ENCODE measurements at regions not wholly inside any gene's neighbourhood (a gene's known extent, or its start where the extent isn't known, plus 50 kb on each side); places are given as distances from the start of the nearest gene placed in this dataset.

DNA sequence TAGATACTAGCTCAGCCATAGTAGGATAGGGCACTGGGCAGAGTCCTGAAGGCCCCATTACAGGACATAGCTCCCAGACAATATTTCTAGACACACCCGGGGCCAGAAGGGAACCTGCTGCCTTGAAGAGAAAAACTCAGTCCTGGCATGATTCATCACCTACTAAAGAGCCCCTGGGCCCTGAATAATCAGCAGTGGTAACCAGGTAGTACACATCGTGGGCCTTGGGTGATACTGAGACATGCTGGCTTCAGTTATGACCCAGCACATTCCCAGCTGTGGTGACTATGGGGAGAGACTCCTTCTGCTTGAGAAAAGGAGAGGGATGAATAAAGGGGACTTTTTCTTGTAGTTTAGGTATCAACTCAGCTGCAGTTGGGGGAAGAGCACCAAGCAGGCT lies 104.3 kb upstream of the STK26 start:
- H3K27ac ChIP-seq = no peak overlapping the region

DNA sequence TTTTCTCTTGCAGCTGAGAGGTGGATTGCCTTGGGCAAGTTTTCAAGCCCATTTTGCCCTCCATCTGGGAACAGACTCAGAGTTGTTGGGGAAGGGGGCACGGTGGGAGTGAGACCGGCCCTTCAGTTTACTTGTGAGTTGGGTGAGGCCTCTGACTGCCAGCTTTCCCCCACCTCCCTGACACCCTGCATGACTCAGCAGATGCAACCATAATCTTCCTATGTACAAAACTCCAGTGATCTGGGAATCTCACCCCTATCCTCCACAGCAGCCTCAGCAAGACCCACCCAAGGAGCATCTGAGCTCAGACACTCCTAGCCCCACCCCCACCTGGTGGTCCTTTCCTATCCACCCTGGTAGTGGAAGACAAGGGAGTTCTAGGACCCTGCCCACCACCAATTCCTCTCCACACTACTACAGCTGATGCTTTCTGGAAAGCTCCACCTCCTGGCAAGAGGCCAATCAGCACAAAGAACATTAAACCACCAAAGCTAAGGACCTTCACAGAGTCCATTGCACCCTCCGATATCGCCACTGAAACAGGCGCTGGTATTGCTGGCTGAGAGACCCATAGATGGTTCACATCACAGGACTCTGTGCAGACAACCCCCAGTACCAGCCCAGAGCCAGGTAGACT lies 99.4 kb upstream of the STK26 start:
- TF ChIP-seq, protein P1, sequence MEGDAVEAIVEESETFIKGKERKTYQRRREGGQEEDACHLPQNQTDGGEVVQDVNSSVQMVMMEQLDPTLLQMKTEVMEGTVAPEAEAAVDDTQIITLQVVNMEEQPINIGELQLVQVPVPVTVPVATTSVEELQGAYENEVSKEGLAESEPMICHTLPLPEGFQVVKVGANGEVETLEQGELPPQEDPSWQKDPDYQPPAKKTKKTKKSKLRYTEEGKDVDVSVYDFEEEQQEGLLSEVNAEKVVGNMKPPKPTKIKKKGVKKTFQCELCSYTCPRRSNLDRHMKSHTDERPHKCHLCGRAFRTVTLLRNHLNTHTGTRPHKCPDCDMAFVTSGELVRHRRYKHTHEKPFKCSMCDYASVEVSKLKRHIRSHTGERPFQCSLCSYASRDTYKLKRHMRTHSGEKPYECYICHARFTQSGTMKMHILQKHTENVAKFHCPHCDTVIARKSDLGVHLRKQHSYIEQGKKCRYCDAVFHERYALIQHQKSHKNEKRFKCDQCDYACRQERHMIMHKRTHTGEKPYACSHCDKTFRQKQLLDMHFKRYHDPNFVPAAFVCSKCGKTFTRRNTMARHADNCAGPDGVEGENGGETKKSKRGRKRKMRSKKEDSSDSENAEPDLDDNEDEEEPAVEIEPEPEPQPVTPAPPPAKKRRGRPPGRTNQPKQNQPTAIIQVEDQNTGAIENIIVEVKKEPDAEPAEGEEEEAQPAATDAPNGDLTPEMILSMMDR (conservative IDR thresholded peaks at IDR 0.05) = no peak

More for the DNA sequence above, 104.3 kb upstream of the STK26 start:
- TF ChIP-seq, protein P1 (conservative IDR thresholded peaks at IDR 0.05) = no peak

DNA sequence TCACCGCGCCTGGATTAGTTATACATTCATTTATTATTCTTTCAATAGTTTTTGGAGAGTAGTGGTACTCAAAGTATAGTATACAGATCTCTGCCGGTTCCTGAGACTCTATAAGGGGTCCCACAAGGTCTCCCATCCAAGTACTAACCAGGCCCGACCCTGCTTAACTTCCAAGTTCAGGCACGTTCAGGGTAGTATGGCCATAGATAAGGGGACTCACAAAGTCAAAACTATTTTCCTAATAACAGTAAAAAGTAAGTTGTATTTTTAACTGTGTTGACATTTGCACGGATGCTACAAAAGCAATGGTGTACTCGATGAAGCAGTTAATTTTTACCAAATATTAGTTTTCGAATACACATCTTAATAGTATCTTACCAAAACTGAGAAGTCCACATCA lies 84.4 kb upstream of the STK26 start:
- H3K27ac ChIP-seq = no peak overlapping the region
- TF ChIP-seq, protein P1 (conservative IDR thresholded peaks at IDR 0.05) = no peak

More for the DNA sequence above, 99.4 kb upstream of the STK26 start:
- H3K27ac ChIP-seq = no peak overlapping the region

DNA sequence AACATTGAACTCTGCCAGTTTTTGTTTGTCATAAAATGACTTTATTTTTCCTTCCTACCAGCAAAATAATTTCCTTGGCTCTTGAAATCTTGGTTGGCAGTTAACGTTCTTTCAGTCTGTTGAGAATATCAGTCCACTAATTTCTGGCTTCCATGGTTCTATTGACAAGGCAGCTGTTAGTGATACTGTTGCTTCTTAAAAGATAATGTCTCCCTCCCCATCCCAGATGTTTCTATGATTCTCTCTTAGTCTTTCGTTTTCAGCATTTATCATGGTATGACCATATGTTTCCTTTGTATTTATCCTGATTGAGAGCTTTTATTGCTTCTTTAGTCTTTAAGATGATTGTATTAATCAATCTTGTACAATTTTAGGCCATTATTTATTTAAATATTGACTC lies 81.1 kb upstream of the STK26 start:
- TF ChIP-seq, protein P1 (conservative IDR thresholded peaks at IDR 0.05) = no peak
- no peak overlapping the region for H3K27ac ChIP-seq

DNA sequence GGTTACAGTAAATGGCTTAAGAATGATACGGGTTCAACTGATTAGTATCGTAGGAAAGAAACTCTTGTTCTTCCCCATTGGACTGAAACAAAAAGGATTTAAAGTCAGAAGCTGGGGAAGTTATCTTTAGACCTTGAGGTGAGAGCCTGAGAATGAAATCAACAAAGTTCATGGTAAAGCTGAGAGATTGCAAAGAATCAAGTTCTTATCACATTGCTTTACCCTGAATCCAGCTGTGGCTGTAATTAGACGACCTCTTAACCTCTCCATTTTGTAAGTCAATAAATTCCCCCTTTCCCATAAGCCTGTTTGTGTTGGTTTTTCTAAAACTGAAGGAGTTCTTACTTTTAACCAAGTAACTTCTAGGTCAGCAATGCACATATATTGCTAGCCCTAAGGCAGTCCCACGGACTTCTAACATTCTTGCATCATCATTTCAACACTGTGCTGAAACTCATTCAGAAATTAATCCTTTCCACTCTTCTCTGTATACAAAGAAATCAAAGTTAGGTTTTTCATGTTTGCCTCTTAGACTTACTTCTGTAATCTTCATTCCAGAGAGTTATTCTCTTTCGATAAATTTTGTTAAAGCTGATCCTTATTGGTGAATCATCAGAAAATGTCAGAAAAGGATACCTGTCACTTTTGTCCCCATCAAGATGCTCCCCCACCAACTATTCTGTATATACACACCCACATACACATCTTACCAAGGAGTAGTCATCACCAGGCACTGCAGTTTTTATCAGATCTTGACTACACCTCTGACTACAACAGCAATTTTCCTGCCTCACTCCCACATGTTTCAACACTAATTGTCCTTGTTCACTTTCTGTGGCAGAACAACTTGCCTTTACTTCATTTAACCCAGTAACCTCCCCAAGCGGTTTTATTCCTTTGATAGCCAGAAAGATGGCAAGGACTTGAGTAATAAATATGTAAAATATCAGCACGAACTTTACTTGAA lies 77.9 kb upstream of the STK26 start:
- TF ChIP-seq, protein P1 (conservative IDR thresholded peaks at IDR 0.05) = no peak
- H3K27ac ChIP-seq = no peak overlapping the region

DNA sequence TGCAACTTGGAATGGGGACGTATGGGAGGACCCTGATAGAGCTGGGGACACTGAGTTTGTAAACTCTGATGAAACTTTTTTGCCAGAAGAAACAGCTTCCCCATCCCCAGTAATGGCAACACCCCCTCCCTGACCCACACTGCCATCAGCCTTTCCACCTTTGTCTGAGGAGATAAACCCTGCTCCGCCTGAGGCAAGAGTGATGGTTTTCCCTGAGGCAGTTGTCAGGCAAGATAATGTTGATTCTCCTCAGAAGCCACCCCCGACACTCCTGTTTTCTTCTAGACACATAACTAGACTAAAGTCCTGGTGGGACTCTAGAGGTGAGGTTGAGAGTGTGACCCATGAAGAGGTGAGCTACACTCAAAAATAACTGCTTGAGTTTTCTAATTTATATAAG lies 71.9 kb upstream of the STK26 start:
- TF ChIP-seq, protein P1 (conservative IDR thresholded peaks at IDR 0.05) = no peak

DNA sequence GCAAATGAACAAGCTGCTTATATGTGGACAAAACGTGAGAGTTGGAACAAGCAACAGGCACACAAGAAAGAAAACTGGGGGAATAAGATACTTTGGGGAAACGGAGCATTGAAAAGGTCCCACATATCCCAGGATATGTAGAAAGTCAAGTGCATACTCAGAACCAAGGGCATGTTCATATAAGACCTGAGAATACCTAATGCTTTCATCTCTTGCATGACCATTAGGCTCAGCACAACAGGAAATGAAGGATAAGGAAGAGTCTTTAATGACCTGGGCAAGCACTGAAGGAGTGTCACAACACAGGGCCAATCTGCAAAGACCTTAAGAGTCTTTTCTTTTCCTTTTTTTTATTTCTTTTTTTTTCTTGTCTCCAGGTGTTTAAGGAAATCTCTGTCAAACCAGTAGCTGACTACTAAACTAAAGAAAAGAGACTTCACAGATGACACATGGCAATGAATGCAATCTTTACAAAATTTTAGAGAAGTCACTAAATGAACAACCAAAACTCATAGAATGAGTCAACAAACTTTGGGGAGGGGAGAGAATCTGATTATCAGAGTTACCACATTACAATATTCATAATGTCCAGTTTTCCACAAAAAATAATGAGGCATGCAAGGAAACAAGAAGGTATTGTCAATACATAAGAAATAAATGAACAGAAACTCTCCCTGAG lies 67.9 kb upstream of the STK26 start:
- H3K27ac ChIP-seq = no peak overlapping the region
- TF ChIP-seq, protein P1 (conservative IDR thresholded peaks at IDR 0.05) = no peak

More for the DNA sequence above, 71.9 kb upstream of the STK26 start:
- H3K27ac ChIP-seq = no peak overlapping the region

Data from VCaP (cell line).